Ascending aorta (tissue), 2 donors: ENCODE measurements at regions not wholly inside any gene's neighbourhood (a gene's known extent, or its start where the extent isn't known, plus 50 kb on each side); places are given as distances from the start of the nearest gene placed in this dataset.

Experiments
- DNase-seq, 2 donors: peaks; one replicate each; pipeline ENCODE4 v3.0.0-alpha.2; 2019; ENCODE audit warnings: low spot score in 2 of 2
- H3K27ac ChIP-seq, 2 donors: fragments of 200-600 bp; sonication (generic); one replicate each; pipeline ENCODE4 v1.5.1; 2016 to 2017; ENCODE audit warnings: mild to moderate bottlenecking in 1 of 2
- H3K27me3 ChIP-seq: fragments of 200-600 bp; sonication (generic); one replicate; pipeline ENCODE4 v1.5.1; 2017
- H3K36me3 ChIP-seq, 2 donors: fragments of 200-600 bp; sonication (generic); one replicate each; pipeline ENCODE4 v1.5.1; 2016
- H3K4me1 ChIP-seq, 2 donors: fragments of 200-600 bp; sonication (generic); one replicate each; pipeline ENCODE4 v1.5.1; 2016 to 2017; ENCODE audit warnings: mild to moderate bottlenecking in 1 of 2
- H3K4me3 ChIP-seq, 2 donors: fragments of 200-600 bp; sonication (generic); one replicate each; pipeline ENCODE4 v1.5.1; 2016 to 2017; ENCODE audit warnings: mild to moderate bottlenecking in 1 of 2
- H3K9me3 ChIP-seq, 2 donors: fragments of 200-600 bp; sonication (generic); one replicate each; pipeline ENCODE4 v1.5.1; 2016
- intact Hi-C: fragments of 100-400 bp; cut with DNase I; formaldehyde crosslinking; loops from one replicate; pipeline ENCODE4 v1.15.1; 2023
- TF ChIP-seq, protein P1 (sequence below), 3 experiments: fragments of 200-600 bp in 2 of 3; fragments of 450-650 bp in 1 of 3; sonication (generic) in 2 of 3; IDR thresholded peaks; one replicate each; pipeline ENCODE4 v1.5.1; 2016 to 2019; ENCODE audit warnings: antibody characterized with exemption in 3 of 3, mild to moderate bottlenecking in 1 of 3, moderate library complexity in 1 of 3

DNA sequence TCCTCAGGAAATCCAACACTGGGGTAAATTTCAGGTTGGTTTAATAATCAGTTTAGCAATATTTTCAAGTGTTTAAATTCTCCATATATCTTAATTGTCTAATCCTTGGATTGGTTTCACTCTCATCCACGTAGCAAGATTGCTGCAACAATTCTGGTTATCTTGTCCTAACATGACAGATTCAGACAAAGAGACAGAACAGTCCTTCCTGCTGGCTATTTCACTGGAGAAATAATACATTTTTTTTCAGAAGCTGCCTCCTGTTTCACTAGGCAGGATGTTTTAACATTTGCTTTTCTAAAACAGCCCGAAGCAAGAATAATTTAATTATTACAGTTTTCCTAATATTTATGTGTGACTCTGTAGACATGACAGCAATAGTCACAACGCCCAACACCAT, 2011.2 kb downstream of the NCAM2 start:
- TF ChIP-seq, protein P1, sequence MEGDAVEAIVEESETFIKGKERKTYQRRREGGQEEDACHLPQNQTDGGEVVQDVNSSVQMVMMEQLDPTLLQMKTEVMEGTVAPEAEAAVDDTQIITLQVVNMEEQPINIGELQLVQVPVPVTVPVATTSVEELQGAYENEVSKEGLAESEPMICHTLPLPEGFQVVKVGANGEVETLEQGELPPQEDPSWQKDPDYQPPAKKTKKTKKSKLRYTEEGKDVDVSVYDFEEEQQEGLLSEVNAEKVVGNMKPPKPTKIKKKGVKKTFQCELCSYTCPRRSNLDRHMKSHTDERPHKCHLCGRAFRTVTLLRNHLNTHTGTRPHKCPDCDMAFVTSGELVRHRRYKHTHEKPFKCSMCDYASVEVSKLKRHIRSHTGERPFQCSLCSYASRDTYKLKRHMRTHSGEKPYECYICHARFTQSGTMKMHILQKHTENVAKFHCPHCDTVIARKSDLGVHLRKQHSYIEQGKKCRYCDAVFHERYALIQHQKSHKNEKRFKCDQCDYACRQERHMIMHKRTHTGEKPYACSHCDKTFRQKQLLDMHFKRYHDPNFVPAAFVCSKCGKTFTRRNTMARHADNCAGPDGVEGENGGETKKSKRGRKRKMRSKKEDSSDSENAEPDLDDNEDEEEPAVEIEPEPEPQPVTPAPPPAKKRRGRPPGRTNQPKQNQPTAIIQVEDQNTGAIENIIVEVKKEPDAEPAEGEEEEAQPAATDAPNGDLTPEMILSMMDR (IDR thresholded peaks at IDR 0.05): no peak
- no peaks in the 10 kb centered on the region for H3K9me3 ChIP-seq
- no peaks in the 10 kb centered on the region for H3K27me3 ChIP-seq
- H3K4me1 ChIP-seq: no peaks in the 10 kb centered on the region
- intact Hi-C loops: no loop called here
- no peak overlapping the region for H3K27ac ChIP-seq
- no peak for DNase-seq
- no peak overlapping the region for H3K4me3 ChIP-seq
- H3K36me3 ChIP-seq: no peaks in the 10 kb centered on the region

DNA sequence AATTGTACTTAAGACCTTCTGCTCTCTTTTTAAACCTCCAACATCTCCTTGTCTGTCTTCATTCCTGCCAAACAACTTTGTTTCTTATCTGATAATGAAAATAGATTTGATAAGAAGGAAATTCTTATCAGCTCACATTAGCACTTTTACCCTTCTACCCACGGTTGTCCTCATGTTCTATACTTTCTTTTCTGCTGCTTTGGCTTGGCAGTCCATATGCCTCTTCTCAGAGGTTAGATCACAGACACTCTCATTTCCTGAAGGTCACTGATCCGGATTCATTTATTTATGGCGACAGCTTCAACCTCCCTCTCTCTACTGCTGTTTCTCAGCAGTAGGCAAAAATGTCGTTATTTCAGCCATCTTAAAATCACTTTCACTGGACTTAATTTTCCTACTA, 2015.8 kb downstream of the NCAM2 start:
- Histone ChIP-seq H3K27me3 (no peaks in the 10 kb centered on the region), H3K9me3 (no peaks in the 10 kb centered on the region), H3K36me3 (no peaks in the 10 kb centered on the region), H3K27ac (no peak overlapping the region), H3K4me1 (no peaks in the 10 kb centered on the region), H3K4me3 (no peak overlapping the region)
- TF ChIP-seq, protein P1 (IDR thresholded peaks at IDR 0.05): no peak
- no peak for DNase-seq
- intact Hi-C loops: no loop called here

DNA sequence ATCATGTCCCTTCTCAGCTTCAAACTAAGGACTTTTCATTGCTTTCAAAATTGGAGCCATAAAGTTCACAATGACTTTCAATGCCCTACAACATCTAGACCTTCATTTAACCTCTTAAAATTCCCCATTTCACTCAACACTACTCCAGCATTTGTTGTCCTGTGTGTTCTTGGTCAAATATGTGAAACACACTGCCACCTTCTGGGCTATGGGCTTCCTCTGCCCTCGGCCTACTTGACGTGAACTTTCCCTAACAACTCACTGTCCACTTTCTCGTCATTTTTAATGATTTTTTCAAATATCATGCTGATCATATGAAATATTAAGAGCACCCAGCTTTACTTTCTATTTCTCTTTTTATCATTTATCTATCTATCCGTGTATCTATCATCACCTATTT, 2018.4 kb downstream of the NCAM2 start:
- Histone ChIP-seq H3K27me3 (no peaks in the 10 kb centered on the region), H3K9me3 (no peaks in the 10 kb centered on the region), H3K4me1 (no peaks in the 10 kb centered on the region), H3K27ac (no peak overlapping the region), H3K4me3 (no peak overlapping the region), H3K36me3 (no peaks in the 10 kb centered on the region)
- TF ChIP-seq, protein P1 (IDR thresholded peaks at IDR 0.05): no peak
- no peak for DNase-seq
- intact Hi-C loops: no loop called here

DNA sequence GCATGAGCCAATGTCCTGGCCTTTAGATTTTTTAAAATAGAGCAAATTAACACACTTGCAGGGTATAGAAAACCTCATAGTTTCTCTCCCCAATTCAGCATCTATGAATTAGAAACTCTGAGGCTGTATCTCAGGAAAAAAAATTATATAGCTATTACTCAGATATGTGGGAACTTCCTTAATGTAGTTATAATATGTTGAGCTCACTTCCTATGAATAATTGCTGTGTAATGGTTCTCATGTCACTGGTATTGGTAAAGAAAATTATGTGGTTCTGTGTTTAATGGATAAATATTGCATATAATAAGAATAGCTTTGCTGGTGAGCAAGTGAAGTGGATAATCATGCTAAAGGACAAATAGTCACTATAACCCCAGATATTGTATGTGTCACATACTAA, 2019.8 kb downstream of the NCAM2 start:
- no peak overlapping the region for H3K27ac ChIP-seq
- no peaks in the 10 kb centered on the region for H3K9me3 ChIP-seq
- H3K36me3 ChIP-seq: no peaks in the 10 kb centered on the region
- TF ChIP-seq, protein P1 (IDR thresholded peaks at IDR 0.05): no peak
- DNase-seq: no peak
- intact Hi-C loops: no loop called here
- H3K27me3 ChIP-seq: no peaks in the 10 kb centered on the region
- no peak overlapping the region for H3K4me3 ChIP-seq
- H3K4me1 ChIP-seq: no peaks in the 10 kb centered on the region

DNA sequence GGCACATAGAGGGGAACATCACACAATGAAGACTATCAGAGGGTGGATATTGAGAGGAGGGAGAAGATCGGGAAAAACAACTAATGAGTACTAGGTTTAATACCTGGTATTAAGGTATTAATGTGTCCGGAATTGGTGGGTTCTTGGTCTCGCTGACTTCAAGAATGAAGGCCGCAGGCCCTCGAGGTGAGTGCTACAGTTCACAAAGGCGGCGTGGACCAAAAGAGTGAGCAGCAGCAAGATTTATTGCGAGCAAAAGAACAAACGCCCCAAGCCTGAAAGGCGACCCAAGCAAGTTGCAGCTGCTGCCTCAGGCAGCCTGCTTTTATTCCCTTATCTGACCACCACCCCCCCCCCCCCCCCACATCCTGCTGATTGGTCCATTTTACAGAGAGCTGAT, 2022.8 kb downstream of the NCAM2 start:
- Histone ChIP-seq H3K9me3 (no peaks in the 10 kb centered on the region), H3K27ac (no peak overlapping the region), H3K27me3 (no peaks in the 10 kb centered on the region), H3K4me3 (no peak overlapping the region), H3K4me1 (no peaks in the 10 kb centered on the region), H3K36me3 (no peaks in the 10 kb centered on the region)
- TF ChIP-seq, protein P1 (IDR thresholded peaks at IDR 0.05): no peak
- intact Hi-C loops: no loop called here
- no peak for DNase-seq

DNA sequence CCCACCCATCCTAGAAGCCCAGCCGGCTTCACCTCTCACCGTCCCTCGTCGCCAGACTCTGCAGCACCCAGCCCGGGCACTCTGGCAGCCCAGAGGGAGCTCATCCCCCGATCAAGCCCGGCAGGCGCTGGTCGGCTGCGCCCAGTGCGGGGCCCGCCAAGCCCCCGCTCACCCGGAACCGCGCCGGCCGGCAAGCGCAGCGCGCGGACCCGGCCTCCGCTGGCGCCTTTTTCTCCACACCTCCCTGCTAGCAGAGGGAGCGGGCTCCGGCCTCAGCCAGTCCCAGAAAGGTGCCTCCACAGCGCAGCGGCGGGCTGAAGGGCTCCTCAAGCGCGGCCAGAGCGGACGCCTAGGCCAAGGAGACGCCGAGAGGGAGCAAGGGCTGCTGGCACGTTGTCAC, 2023.3 kb downstream of the NCAM2 start:
- intact Hi-C loops: no loop called here
- H3K36me3 ChIP-seq: no peaks in the 10 kb centered on the region
- no peak for DNase-seq
- no peak overlapping the region for H3K27ac ChIP-seq
- no peaks in the 10 kb centered on the region for H3K4me1 ChIP-seq
- H3K9me3 ChIP-seq: no peaks in the 10 kb centered on the region
- TF ChIP-seq, protein P1 (IDR thresholded peaks at IDR 0.05): no peak
- H3K27me3 ChIP-seq: no peaks in the 10 kb centered on the region
- no peak overlapping the region for H3K4me3 ChIP-seq
